Trophoblast cell (in vitro differentiated cells and primary cell): ENCODE measurements at regions not wholly inside any gene's neighbourhood (a gene's known extent, or its start where the extent isn't known, plus 50 kb on each side); places are given as distances from the start of the nearest gene placed in this dataset.
"Not testable (repeated sequence)": the region's sequence is repeated elsewhere in the genome, so short reads cannot be mapped to it uniquely, and the experiment has no call there.

ENCODE experiments used
- DNase-seq, 2 donors: peaks; one replicate each; pipeline ENCODE4 v3.0.0-alpha.2; 2016
- H2AFZ ChIP-seq: 2 replicates; pipeline ENCODE4 v1.6.1; 2013; ENCODE audit warnings: low read length, moderate library complexity, mild to moderate bottlenecking; ENCODE audit not compliant: insufficient read depth, poor library complexity
- H2AK5ac ChIP-seq: 2 replicates; pipeline ENCODE4 v1.6.1; 2013; ENCODE audit warnings: mild to moderate bottlenecking, low read length
- H2BK120ac ChIP-seq: 2 replicates; pipeline ENCODE4 v1.6.1; 2013; ENCODE audit warnings: low read length, mild to moderate bottlenecking, moderate library complexity; ENCODE audit not compliant: insufficient read depth, poor library complexity
- H2BK12ac ChIP-seq: 2 replicates; pipeline ENCODE4 v1.6.1; 2013; ENCODE audit warnings: mild to moderate bottlenecking, low read length, moderate library complexity
- H2BK5ac ChIP-seq: 2 replicates; pipeline ENCODE4 v1.6.1; 2013; ENCODE audit warnings: low read length, low read depth, moderate library complexity, mild to moderate bottlenecking; ENCODE audit not compliant: poor library complexity
- H3K14ac ChIP-seq: 2 replicates; pipeline ENCODE4 v1.6.1; 2013; ENCODE audit warnings: mild to moderate bottlenecking, low read length
- H3K18ac ChIP-seq: 2 replicates; pipeline ENCODE4 v1.6.1; 2013; ENCODE audit warnings: mild to moderate bottlenecking, low read length
- H3K23ac ChIP-seq: 2 replicates; pipeline ENCODE4 v1.6.1; 2013; ENCODE audit warnings: low read length
- H3K27ac ChIP-seq: 2 replicates; pipeline ENCODE4 v1.5.1; 2013; ENCODE audit warnings: low read depth, mild to moderate bottlenecking, inconsistent platforms, low read length, moderate library complexity
- H3K27me3 ChIP-seq: 2 replicates; pipeline ENCODE4 v1.6.1; 2013; ENCODE audit warnings: inconsistent platforms, mild to moderate bottlenecking, low read length, moderate library complexity; ENCODE audit not compliant: insufficient read depth
- H3K36me3 ChIP-seq, 2 experiments: 1 replicate in 1 of 2; 2 replicates in 1 of 2; pipeline ENCODE4 v1.6.1; 2013; ENCODE audit warnings: low read length in 2 of 2, mild to moderate bottlenecking in 2 of 2, moderate library complexity in 1 of 2; ENCODE audit not compliant: insufficient read depth in 2 of 2, control insufficient read depth in 1 of 2
- H3K4ac ChIP-seq: 2 replicates; pipeline ENCODE4 v1.6.1; 2013; ENCODE audit warnings: low read depth, mild to moderate bottlenecking, low read length, moderate library complexity
- H3K4me1 ChIP-seq, 2 experiments: 1 replicate in 1 of 2; 2 replicates in 1 of 2; pipeline ENCODE4 v1.6.1; 2013; ENCODE audit warnings: low read length in 2 of 2, mild to moderate bottlenecking in 2 of 2, moderate library complexity in 1 of 2; ENCODE audit not compliant: insufficient read depth in 2 of 2, control insufficient read depth in 1 of 2
- H3K4me2 ChIP-seq: 2 replicates; pipeline ENCODE4 v1.6.1; 2013; ENCODE audit warnings: inconsistent platforms, mild to moderate bottlenecking, low read length, moderate library complexity
- H3K4me3 ChIP-seq: 2 replicates; pipeline ENCODE4 v1.5.1; 2013; ENCODE audit warnings: mild to moderate bottlenecking, low read depth, low read length, inconsistent platforms
- H3K79me1 ChIP-seq: one replicate; pipeline ENCODE4 v1.6.1; 2013; ENCODE audit warnings: low read length
- H3K79me2 ChIP-seq: 2 replicates; pipeline ENCODE4 v1.6.1; 2013; ENCODE audit warnings: low read length, mild to moderate bottlenecking; ENCODE audit not compliant: control insufficient read depth, insufficient read depth, poor library complexity
- H3K9ac ChIP-seq: 2 replicates; pipeline ENCODE4 v1.6.1; 2013; ENCODE audit warnings: mild to moderate bottlenecking, low read length
- H3K9me3 ChIP-seq: 2 replicates; pipeline ENCODE4 v1.6.1; 2013; ENCODE audit warnings: low read depth, mild to moderate bottlenecking, control low read depth, inconsistent platforms, low read length; ENCODE audit not compliant: insufficient read depth
- H4K12ac ChIP-seq: 2 replicates; pipeline ENCODE4 v1.6.1; 2013; ENCODE audit warnings: low read depth, mild to moderate bottlenecking, low read length, moderate library complexity
- H4K8ac ChIP-seq: 2 replicates; pipeline ENCODE4 v1.6.1; 2013; ENCODE audit warnings: low read depth, mild to moderate bottlenecking, low read length, moderate library complexity
- H4K91ac ChIP-seq: one replicate; pipeline ENCODE4 v1.6.1; 2013; ENCODE audit warnings: low read depth, mild to moderate bottlenecking, low read length, moderate library complexity
- WGBS: extraction: QIAGEN DNeasy Blood & Tissue Kit; methylation state at CpG from one replicate; pipeline ENCODE4 v1.1.7; 2013; ENCODE audit warnings: missing lambda C conversion rate; ENCODE audit not compliant: insufficient read length, insufficient coverage; ENCODE audit errors: extremely low coverage; 5-methylcytosine and 5-hydroxymethylcytosine counted together

GRCh38 chr9:78704153-78704552 lies 407.2 kb downstream of the PSAT1 start:
- H3K4ac ChIP-seq, H2BK5ac ChIP-seq, H3K9ac ChIP-seq, H3K36me3 ChIP-seq, H3K27me3 ChIP-seq, H3K18ac ChIP-seq, H2AFZ ChIP-seq, H4K12ac ChIP-seq, H2BK120ac ChIP-seq, H3K4me3 ChIP-seq, H3K23ac ChIP-seq, H2AK5ac ChIP-seq, H3K79me2 ChIP-seq, H4K8ac ChIP-seq, H3K9me3 ChIP-seq, H3K27ac ChIP-seq, H3K4me1 ChIP-seq, H3K4me2 ChIP-seq, H3K14ac ChIP-seq, H4K91ac ChIP-seq: not testable (repeated sequence)
- DNase-seq: peak; percentile 3 to 55
- Histone ChIP-seq H2BK12ac (peak overlapping the region; percentile 36), H3K79me1 (peaks cover 11% of the 10 kb centered on the region)
- no CpG with 5 or more reads among the region's 4 CpGs for WGBS

GRCh38 chr9:78707080-78707479 lies 410.2 kb downstream of the PSAT1 start:
- no peak for DNase-seq
- H2BK12ac ChIP-seq: no peak overlapping the region
- H3K23ac ChIP-seq: no peak overlapping the region
- H2AK5ac ChIP-seq: no peak overlapping the region
- WGBS: no CpG with 5 or more reads among the region's 3 CpGs
- no peak overlapping the region for H4K12ac ChIP-seq
- no peak overlapping the region for H3K18ac ChIP-seq
- H3K4me2 ChIP-seq: no peak overlapping the region
- H3K79me1 ChIP-seq: peaks cover 11% of the 10 kb centered on the region
- no peak overlapping the region for H3K27ac ChIP-seq
- H3K4me3 ChIP-seq: no peak overlapping the region
- no peak overlapping the region for H2BK120ac ChIP-seq
- H4K8ac ChIP-seq: no peak overlapping the region
- H3K9ac ChIP-seq: no peak overlapping the region
- H3K79me2 ChIP-seq: no peaks in the 10 kb centered on the region
- no peak overlapping the region for H2BK5ac ChIP-seq
- no peak overlapping the region for H3K4ac ChIP-seq
- no peaks in the 10 kb centered on the region for H3K27me3 ChIP-seq
- H4K91ac ChIP-seq: no peak overlapping the region
- no peaks in the 10 kb centered on the region for H3K36me3 ChIP-seq
- no peak overlapping the region for H2AFZ ChIP-seq
- H3K14ac ChIP-seq: no peak overlapping the region
- H3K4me1 ChIP-seq: no peaks in the 10 kb centered on the region
- no peaks in the 10 kb centered on the region for H3K9me3 ChIP-seq

- Histone ChIP-seq H2BK5ac (no peak overlapping the region), H3K18ac (no peak overlapping the region), H3K79me1 (peaks cover 12% of the 10 kb centered on the region), H3K9ac (no peak overlapping the region), H3K4me3 (no peak overlapping the region), H3K36me3 (no peaks in the 10 kb centered on the region), H4K8ac (no peak overlapping the region), H2BK12ac (no peak overlapping the region), H3K23ac (no peak overlapping the region), H3K9me3 (no peaks in the 10 kb centered on the region), H4K91ac (no peak overlapping the region), H3K4me1 (no peaks in the 10 kb centered on the region), H3K4ac (no peak overlapping the region), H2AK5ac (no peak overlapping the region), H3K27me3 (no peaks in the 10 kb centered on the region), H2AFZ (no peak overlapping the region), H3K79me2 (no peaks in the 10 kb centered on the region), H2BK120ac (no peak overlapping the region), H3K27ac (no peak overlapping the region), H3K4me2 (no peak overlapping the region), H4K12ac (no peak overlapping the region), H3K14ac (no peak overlapping the region)
- WGBS: no CpG with 5 or more reads among the region's 1 CpG
- DNase-seq: peak in 1 of 2 donors; percentile 39
Measured at GRCh38 chr9:78707481-78707991, 410.6 kb downstream of the PSAT1 start.

GRCh38 chr9:78712903-78713613 lies 416.1 kb downstream of the PSAT1 start:
- Histone ChIP-seq H2AFZ (no peak overlapping the region), H2BK120ac (no peak overlapping the region), H3K23ac (no peak overlapping the region), H4K12ac (no peak overlapping the region), H3K27ac (peak overlapping the region; percentile 61), H3K27me3 (no peaks in the 10 kb centered on the region), H4K91ac (no peak overlapping the region), H4K8ac (no peak overlapping the region), H2AK5ac (no peak overlapping the region), H3K18ac (no peak overlapping the region), H3K4me2 (no peak overlapping the region), H3K4me3 (no peak overlapping the region), H3K36me3 (no peaks in the 10 kb centered on the region), H3K79me1 (peaks cover 9% of the 10 kb centered on the region), H3K14ac (no peak overlapping the region), H2BK12ac (no peak overlapping the region), H3K9me3 (no peaks in the 10 kb centered on the region), H3K9ac (no peak overlapping the region), H3K4ac (no peak overlapping the region), H3K79me2 (no peaks in the 10 kb centered on the region), H3K4me1 (peaks cover 0 to 4% of the 10 kb centered on the region in 2 experiments), H2BK5ac (no peak overlapping the region)
- DNase-seq: no peak
- no CpG with 5 or more reads among the region's 4 CpGs for WGBS
